NT2/D1 (cell line): ENCODE measurements at regions not wholly inside any gene's neighbourhood (a gene's known extent, or its start where the extent isn't known, plus 50 kb on each side); places are given as distances from the start of the nearest gene placed in this dataset.

ENCODE experiments used
- SUZ12 ChIP-seq: IDR thresholded peaks from 2 replicates; pipeline ENCODE4 v1.6.1; 2011; ENCODE audit not compliant: insufficient read length, insufficient read depth; ENCODE audit errors: extremely low read depth
- YY1 ChIP-seq: IDR thresholded peaks from 2 replicates; pipeline ENCODE4 v1.6.1; 2011; ENCODE audit not compliant: insufficient read length, insufficient read depth

- TF ChIP-seq YY1, result no peak
- no peak for TF ChIP-seq SUZ12
Observed at GRCh38 chr21:24714646-24715200, 892.6 kb downstream of the MRPL39 start.
